ENCODE measurements at regions not wholly inside any gene's neighbourhood (a gene's known extent, or its start where the extent isn't known, plus 50 kb on each side); places are given as distances from the start of the nearest gene placed in this dataset.
"Not testable (repeated sequence)": the region's sequence is repeated elsewhere in the genome, so short reads cannot be mapped to it uniquely, and the experiment has no call there.

DNA sequence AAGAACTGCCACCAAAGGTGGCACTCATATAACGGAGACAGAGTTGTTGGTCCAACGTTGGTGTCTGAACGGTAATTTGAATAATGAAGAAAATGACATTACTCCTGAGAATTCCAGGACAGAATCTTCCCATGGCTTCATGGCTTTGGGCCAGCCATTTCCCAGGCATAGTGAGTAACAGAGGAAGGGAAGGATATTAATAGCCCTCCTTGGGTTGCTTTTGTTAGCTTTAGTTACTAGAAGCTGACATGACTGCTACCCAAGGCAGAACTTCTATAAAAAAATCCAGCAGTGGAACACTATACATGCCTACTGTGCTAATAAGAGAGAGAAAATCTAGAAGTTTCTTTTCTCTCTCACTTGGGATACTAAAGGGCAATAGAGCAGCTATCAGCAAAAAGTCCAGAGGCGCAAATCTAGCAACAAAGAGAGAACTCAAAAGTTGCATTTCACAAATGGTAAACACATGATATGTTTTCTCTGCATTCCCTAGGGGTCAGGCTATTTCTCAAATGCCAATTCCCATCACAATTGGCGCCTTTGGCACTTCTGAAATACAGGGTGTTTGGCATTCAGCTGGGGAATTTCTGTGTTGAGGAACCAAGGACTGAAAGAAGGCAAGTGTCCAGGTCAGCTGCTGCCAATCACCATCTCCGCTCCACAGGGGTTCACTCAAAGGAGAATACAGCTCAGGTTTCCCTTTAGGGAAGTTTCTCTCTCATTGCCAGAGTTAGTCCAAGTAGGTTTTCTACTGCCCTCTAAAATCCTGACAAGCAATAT is 160.8 kb upstream of the KYNU start:
- peak; percentile 73 for DNase-seq (ENCODE audit: low read depth)

DNA sequence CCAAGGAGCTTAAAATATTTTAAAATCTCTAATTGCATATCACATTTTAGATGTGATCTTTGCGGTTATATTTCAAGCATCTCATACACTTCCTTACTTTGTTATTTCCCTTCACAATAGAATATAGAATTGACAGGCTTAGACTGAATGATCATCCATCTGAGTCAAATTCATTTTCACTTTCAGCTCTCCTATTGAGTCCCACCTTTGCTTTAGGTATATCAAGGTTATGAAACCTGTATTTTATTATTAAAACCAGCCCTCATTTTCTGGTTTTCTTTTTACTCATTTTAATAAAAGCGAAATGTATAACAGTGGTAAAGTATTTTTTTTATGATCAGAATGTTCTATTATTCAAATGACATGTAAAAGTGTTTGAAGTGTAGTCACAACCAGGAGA is 162.9 kb upstream of the KYNU start:
- DNase-seq (ENCODE audit: low read depth): no peak

DNA sequence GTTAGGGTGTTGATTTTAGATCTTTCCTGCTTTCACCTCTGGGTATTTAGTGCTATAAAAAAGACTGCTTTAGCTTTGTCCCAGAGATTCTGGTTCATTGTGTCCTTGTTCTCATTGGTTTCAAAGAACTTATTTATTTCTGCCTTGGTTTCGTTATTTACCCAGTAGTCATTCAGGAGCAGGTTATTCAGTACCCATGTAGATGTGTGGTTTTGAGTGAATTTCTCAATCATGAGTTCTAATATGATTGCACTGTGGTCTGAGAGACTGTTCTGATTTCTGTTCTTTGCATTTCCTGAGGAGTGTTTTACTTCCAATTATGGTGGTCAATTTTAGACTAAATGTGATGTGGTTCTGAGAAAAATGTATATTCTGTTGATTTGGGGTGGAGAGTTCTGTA is 167.1 kb upstream of the KYNU start:
- DNase-seq (ENCODE audit: low read depth): no peak

DNA sequence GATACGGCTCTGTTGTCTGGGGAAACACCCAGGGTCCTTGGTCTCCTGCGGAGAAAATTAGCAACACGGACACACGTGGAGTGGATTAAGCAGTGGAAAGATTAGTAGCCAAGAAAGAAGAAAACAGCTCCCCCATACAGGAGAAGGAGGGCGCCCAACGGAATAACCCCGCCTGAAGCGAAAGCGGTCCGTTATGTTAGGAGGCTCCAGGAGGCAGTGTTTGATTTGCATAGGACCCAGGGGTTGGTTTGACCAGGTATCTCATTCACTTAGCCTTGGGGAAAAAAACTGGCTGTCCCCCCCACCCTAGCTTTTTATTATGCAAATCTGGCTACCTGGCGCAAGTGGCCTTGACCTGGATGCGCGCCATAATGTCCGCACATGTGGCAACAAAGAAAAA is 170.1 kb upstream of the KYNU start:
- no peak for DNase-seq (ENCODE audit: low read depth)

DNA sequence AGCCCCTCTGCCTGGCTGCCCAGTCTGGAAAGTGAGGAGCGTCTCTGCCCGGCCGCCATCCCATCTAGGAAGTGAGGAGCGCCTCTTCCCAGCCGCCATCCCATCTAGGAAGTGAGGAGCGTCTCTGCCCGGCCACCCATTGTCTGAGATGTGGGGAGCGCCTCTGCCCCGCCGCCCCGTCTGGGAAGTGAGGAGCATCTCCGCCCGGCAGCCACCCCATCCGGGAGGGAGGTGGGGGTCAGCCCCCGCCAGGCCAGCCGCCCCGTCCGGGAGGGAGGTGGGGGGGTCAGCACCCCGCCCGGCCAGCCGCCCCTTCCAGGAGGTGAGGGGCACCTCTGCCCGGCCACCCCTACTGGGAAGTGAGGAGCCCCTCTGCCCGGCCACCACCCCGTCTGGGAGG is 175.1 kb upstream of the KYNU start:
- not testable (repeated sequence) for DNase-seq (ENCODE audit: low read depth)

DNA sequence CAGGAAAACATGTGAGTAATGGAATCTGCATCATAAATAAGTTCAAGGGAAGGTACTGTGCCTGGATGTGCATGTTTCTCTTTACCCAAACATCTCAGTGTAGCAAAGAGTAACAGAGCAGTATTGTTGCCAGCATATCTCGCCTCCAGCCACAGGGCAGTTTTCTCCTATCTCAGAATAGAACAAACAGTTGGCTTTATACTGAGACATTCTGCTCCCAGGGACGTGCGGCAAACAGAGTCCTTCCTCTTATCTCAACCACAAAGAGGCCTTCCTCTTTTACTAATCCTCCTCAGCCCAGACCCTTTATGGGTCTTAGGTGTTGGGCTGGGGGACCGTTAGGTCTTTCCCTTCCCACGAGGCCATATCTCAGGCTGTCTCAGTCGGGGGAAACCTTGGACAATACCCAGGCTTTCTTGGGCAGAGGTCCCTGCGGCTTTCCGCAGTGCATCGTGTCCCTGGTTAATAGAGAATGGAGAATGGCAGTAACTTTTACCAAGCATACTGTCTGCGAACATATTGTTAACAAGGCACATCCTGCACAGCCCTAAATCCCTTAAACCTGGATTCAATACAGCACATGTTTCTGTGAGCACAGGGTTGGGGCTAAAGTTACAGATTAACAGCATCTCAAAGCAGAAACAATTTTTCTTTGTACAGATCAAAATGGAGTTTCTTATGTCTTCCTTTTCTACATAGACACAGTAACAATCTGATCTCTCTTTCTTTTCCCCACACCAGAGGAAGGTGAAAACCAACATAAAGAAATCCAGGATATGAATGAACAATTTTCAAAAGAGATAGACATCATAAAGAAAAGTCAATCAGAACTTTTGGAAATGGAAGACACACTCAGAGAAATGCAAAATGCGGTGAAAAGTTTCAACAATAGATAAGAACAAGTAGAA is 181.9 kb upstream of the KYNU start:
- DNase-seq (ENCODE audit: low read depth): not testable (repeated sequence)

DNA sequence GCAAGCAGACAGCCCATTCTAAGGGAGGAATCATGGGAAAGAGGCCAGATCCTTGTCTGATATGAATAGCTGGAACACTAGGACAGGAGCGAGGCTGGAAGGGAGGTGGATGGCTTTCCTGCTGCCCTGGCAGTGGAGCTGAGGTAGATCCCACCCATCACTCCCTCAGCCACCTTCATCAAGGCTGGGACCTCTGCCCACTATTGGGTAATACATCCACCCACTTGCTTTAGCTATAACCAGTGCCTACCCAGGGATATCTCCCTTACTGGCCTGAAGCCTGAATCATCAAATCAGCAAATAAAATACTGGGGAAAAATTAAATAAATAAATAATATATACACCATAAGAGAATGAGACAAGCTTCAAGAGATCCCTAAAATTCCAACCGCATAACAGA is 183.2 kb upstream of the KYNU start:
- DNase-seq (ENCODE audit: low read depth): no peak

DNA sequence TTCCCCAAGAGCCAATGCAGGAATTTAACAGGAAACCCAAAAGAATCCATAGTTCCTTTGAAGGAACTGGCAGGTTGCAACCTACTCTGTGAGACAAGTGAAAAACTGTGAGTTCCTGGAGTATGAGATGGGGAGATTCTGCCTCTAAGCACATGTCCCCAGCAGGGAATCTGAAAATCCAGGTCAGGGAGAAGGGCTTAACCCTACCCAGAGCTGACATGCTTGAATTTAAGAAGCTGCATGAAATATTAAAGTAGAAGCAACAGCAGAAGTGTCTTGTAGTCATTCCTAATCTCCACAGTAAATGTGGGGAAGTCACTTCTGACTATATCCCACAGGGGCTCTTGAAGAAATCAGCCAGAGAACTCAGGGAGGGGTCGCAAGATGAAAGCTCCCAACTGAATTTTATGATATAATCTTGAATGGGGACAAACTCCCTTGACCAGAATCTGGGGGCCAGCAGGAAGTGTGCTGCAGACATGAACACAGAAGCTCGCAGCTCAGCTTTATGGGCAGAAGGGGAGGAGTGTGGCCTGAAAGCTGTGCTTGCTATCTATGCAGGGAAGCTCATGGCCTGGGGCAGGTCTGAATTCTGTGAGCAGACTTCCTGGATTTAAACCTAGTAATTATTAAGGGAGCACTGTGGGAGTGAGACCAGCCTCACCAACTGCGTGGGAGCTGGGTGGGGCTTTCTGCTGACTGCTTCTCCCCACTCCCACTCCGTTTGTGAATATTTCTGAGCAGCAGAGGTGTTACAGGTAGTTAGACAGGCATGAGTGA is 184.1 kb upstream of the KYNU start:
- no peak for DNase-seq (ENCODE audit: low read depth)

DNA sequence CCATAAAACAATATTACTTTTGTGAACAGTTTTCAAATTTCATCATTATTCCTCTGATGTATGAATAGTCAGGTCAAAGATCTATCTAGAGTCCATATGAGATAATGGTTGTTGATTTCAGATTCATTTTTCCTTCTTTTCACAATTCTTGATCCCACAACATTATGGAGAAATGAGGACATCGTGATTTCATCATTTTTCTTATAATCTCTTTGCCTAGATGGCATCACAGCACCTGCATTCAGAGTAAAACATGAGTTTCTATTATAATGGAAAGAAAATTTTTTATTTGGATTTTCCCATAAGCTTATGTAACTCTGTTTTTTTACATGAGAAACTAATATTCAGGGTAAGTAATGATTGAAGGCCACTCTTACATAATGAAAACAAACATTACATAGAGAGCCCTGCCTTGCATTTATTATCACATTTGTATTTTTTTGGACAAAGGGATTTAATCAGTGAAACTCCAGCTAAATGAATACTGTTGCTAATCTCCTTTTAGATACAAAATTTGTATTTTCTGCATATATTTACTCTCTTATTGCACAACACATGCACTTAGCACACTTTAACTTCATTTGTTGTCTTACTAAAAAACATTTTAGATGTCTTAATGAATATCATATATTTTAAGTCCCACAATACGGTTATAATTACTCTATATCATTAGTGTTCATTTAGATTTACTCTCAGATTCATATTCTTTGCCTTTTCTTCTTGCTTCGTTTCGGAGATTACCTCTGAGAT is 188.4 kb upstream of the KYNU start:
- DNase-seq (ENCODE audit: low read depth): no peak

DNA sequence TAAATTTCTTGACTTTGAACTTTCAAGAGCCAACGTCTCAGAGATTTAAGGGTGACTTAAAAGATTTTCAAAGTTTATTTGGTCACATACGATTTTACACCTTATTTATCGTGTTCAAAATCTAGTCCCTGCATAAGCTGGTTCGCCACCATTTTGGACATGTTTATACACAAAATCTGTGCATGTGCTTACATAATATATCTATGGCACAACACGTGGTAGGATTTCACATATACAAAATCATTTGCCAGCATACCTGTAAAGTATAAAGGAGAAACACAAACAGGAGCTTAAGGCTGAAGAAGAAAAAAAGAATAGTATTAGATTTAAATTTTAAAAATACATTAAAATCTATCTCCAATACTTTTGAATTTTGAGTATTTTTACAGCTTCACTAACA is 190.0 kb upstream of the KYNU start:
- DNase-seq (ENCODE audit: low read depth): no peak

DNA sequence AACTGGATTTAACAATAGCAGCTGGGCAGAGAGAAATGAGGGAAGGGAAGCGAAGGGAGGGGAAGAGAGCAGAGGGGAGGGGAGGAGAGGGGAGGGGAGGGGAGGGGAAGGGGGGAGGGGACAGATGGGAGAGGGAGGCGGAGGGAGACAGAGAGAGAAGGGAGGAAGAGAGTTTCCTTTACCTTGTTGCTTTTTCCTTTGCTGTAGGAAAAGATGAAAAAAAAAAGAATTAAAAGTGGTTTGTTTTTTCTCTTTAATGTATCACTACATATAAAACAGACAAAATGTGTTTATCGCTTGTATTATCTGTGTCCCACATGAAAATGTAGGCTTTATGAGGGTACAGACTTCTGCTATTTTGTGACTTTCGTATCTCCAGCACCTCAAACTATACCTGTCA is 190.4 kb upstream of the KYNU start:
- no peak for DNase-seq (ENCODE audit: low read depth)

DNA sequence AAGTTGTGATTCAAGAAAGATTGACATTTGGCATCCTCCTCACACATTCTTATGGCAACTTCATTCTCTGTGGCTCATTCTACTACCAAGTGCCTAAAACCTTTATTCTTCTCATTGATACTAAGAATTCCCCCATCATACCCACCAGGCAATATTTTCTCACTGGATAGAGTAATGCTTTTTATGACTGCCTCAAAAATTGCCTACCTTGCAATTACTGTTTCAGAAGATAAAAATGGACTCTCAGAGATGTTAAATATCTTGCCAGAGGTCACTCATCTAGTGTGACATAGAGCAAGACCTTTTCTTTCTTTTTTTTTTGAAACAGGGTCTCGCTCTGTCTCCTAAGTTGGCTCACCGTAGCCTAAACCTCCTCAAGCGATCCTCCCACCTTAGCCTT is 192.8 kb upstream of the KYNU start:
- DNase-seq (ENCODE audit: low read depth): no peak

DNA sequence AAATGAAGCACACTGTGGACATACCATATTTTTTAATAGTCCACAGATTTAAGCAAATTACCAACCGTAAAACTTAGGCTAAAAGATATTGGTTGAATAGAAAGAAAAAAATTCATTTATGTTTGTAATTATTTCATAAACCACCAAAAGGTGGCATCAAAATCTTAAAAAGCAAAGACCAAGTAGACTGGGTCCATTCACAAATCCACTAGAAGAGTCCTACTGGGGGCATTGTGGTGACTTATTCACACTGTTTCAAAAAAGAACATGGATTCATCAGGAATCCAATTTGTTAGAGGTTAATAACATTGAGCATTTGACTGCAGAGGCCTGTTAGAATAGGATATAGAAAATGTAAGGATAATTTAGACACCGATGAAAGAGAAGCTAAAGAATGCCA is 194.9 kb upstream of the KYNU start:
- peak; percentile 55 for DNase-seq (ENCODE audit: low read depth)

DNA sequence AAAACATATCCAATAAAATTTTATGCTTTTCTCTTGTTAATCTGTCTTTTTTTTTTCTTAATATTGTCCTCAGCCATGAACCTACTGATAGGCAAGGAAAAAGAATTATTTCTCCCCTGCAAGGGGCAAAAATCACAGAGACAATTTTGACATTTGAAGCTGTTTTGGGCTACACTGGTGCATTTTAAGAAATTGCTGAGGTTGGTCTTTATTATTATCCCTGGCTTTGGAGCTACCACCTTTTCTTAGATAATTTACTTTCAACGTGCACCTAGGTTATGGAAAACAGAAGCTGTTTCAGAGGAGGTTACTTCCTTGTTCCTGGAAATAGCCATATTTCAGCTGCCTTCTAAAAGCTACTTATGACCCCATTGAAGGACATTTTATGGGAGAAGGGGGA is 195.5 kb upstream of the KYNU start:
- no peak for DNase-seq (ENCODE audit: low read depth)

DNA sequence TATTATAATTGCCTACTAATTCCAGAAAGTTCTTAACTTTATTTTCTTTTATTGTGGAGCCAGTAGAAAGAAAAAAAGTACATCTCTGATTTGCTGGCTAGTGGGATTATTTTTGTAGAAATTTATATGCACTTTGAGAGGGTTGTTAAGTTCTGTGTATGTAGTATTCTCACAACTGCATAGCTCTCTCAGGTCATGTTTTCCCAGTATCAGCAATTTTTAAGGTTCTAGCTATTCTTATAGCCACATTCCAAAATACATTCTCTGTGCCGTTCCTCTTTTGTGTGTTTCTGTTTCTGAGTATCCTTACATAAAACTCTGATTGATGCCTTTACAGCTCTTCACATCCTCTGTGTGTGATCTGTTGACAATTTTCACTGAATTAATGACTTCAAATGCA is 199.3 kb upstream of the KYNU start:
- DNase-seq (ENCODE audit: low read depth): no peak

DNA sequence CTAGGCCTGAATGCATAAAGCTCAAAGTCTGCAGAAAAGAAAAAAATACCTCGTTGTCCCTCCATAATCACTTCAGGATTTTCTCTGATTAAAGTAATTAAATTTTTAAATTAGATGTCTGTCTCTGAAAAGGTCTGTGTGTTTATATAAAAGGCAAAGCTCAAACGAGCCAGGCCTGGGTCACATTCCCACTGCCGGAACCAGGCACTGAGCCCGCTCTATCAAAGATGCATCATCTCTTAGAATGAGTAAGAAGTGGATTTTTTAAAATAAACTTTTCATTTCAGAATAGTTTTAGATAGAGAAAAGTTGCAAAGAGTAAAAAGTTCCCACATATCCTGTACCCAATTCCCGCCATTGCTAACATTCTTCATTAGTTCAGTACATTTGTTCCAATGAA is 202.1 kb upstream of the KYNU start:
- DNase-seq (ENCODE audit: low read depth): no peak

DNA sequence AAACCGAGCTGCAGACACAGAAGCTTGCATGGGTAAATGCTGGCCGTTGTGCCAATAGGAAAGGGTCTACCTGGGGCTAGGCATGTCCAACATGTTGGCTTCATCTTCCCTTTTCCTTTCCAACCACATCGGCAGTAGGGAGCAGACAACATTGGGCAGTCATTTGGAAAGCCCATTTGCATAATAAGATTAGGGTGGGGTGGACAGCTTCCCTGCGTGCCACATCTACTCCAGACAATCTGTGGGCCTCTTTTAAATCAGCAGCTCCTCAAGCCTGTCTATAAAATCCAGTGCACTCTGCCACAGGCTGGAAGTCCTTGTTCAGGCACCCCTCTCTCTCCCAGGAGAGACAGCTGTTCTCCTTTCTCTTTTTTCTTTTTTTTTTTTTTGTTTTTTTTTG is 203.6 kb upstream of the KYNU start:
- no peak for DNase-seq (ENCODE audit: low read depth)

DNA sequence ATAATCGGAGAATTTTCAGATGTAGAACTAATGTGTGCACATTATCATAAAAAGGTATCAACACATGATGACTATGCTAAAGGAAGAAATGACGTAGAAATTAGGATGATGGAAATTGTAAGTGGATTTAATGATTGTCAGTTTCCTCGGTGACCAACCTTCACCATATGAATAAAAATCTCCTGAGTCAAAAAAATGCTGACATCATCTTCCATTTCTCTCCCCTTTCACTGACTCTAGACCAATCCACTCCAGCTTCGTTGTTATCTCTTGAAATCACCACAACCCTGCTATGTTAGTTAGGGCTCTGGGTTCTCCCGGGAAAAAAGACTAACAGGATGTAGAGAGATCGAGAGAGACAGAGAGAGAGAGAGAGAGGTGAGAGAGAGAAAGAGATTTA is 204.8 kb upstream of the KYNU start:
- DNase-seq (ENCODE audit: low read depth): no peak

DNA sequence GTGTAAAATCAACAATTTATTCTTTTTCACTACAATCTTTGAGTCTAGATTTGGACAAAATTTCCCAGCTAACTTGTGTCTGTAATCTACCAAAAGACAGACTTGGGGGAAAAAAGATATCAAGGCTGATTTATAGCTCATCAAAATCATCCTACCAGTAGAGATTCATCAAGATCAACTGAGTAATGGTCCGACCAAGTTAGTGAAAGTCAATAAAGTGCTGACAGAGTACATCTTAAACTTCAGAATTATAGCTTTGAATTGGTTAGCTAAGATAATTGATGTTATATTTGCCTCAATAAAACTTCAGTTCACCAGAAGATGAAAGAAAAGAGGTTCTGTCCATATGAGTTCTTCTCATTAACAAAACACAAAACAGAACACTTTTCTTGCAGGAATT is 207.1 kb upstream of the KYNU start:
- DNase-seq (ENCODE audit: low read depth): no peak

DNA sequence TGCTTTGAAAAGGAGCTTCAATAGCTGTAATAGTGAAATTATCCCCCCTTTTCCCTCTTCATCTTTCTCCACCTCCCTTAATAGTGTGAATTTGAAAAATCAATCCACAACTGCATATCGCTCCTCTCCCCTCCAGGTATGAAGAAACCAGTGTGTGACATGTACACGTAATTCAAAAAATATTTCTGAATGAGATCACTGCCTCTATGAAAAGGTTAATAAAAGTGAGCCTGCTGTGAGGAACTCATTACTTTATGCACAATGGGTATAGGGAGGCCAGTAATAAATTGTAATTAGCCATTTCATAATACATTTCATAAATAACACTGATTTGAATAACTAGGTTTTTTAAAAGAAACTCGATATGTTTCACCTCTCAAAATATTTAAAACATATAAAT is 209.0 kb upstream of the KYNU start:
- no peak for DNase-seq (ENCODE audit: low read depth)

DNA sequence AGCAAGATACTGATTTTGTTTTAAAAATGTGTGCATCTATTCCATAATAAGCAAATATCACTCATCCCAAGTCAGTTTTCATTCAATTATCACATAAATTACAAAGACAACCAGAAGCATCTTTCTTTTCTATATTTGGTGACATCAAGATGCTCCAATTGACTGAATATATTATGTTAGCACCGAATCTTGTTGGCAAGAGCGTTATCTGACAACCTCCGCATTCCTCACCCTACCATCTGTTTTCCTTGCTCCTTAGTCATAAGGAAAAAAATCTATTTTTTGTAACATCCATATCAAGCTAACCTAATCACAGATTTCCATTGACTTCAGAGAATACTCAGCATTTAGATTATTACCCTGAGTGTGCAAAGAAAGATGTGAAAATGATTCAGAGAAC is 212.2 kb upstream of the KYNU start:
- no peak for DNase-seq (ENCODE audit: low read depth)

DNA sequence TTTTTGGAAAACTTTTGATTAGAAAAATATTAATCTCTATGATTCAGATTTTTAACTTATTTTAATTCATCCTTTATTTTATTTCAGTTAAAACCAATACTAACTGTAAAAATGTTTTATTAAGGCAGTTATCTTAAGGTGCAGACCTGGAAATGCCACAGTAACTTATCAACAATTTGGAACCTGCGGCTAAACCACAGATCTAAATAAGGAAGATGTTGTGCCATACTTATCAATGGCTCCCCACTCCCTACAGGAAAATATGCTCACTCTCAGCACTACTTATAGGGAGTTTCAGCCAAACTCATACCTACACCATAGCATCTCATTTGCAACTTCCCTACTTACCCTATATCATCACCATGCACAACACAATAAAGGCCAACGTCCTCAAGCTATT is 226.9 kb upstream of the KYNU start:
- no peak for DNase-seq (ENCODE audit: low read depth)
